ENCODE measurements at regions not wholly inside any gene's neighbourhood (a gene's known extent, or its start where the extent isn't known, plus 50 kb on each side); places are given as distances from the start of the nearest gene placed in this dataset.

- BruUV-seq (replicated peaks): no TSS peak
- Histone ChIP-seq H3K4me3 (ENCODE audit: low read depth, low read length, poor library complexity, severe bottlenecking) (no peak overlapping the region), H3K27ac (ENCODE audit: low read depth, low read length, poor library complexity, severe bottlenecking) (no peak overlapping the region), H3K4me1 (ENCODE audit: insufficient read depth, low read length, poor library complexity, severe bottlenecking) (no peaks in the 10 kb centered on the region), H3K9me3 (ENCODE audit: low read depth, low read length, poor library complexity, severe bottlenecking) (no peaks in the 10 kb centered on the region), H3K27me3 (replicated peaks; ENCODE audit: insufficient read depth, low read depth, low read length, poor library complexity) (peaks cover 35% of the 10 kb centered on the region), H3K36me3 (ENCODE audit: insufficient read depth, low read length, poor library complexity, severe bottlenecking) (no peaks in the 10 kb centered on the region)
- ChIA-PET POLR2A (ENCODE audit: low non-redundant PET) (no interaction called here), CTCF (no interaction called here)
- TF ChIP-seq CTCF (conservative IDR thresholded peaks at IDR 0.05; ENCODE audit: low read depth, low read length) (no peak), EZH2 (IDR thresholded peaks at IDR 0.05; ENCODE audit: borderline replicate concordance, low read depth, low read length, poor library complexity, severe bottlenecking) (no peak)
- intact Hi-C loops (cut with micrococcal nuclease; ENCODE audit: unreplicated experiment): no loop called here
- DNase-seq (ENCODE audit: low spot score): no peak
These were observed 202.6 kb upstream of the LHX5 start for GRCh38 chr12:113674302-113674701.

GRCh38 chr12:113673458-113674238 is 202.0 kb upstream of the LHX5 start:
- Histone ChIP-seq H3K27ac (ENCODE audit: low read depth, low read length, poor library complexity, severe bottlenecking) (no peak overlapping the region), H3K4me1 (ENCODE audit: insufficient read depth, low read length, poor library complexity, severe bottlenecking) (no peaks in the 10 kb centered on the region), H3K36me3 (ENCODE audit: insufficient read depth, low read length, poor library complexity, severe bottlenecking) (no peaks in the 10 kb centered on the region), H3K27me3 (replicated peaks; ENCODE audit: insufficient read depth, low read depth, low read length, poor library complexity) (peaks cover 35% of the 10 kb centered on the region), H3K4me3 (ENCODE audit: low read depth, low read length, poor library complexity, severe bottlenecking) (no peak overlapping the region), H3K9me3 (ENCODE audit: low read depth, low read length, poor library complexity, severe bottlenecking) (no peaks in the 10 kb centered on the region)
- intact Hi-C loops (cut with micrococcal nuclease; ENCODE audit: unreplicated experiment): no loop called here
- BruUV-seq (replicated peaks): no TSS peak
- CTCF ChIA-PET: no interaction called here
- TF ChIP-seq CTCF (conservative IDR thresholded peaks at IDR 0.05; ENCODE audit: low read depth, low read length) (no peak), EZH2 (IDR thresholded peaks at IDR 0.05; ENCODE audit: borderline replicate concordance, low read depth, low read length, poor library complexity, severe bottlenecking) (no peak)
- DNase-seq (ENCODE audit: low spot score): no peak
- POLR2A ChIA-PET (ENCODE audit: low non-redundant PET): no interaction called here

GRCh38 chr12:113670742-113671141 is 199.1 kb upstream of the LHX5 start:
- Histone ChIP-seq H3K4me3 (ENCODE audit: low read depth, low read length, poor library complexity, severe bottlenecking) (no peak overlapping the region), H3K9me3 (ENCODE audit: low read depth, low read length, poor library complexity, severe bottlenecking) (no peaks in the 10 kb centered on the region), H3K36me3 (ENCODE audit: insufficient read depth, low read length, poor library complexity, severe bottlenecking) (no peaks in the 10 kb centered on the region), H3K27ac (ENCODE audit: low read depth, low read length, poor library complexity, severe bottlenecking) (no peak overlapping the region), H3K4me1 (ENCODE audit: insufficient read depth, low read length, poor library complexity, severe bottlenecking) (no peaks in the 10 kb centered on the region), H3K27me3 (replicated peaks; ENCODE audit: insufficient read depth, low read depth, low read length, poor library complexity) (peaks cover 23% of the 10 kb centered on the region)
- ChIA-PET CTCF (no interaction called here), POLR2A (ENCODE audit: low non-redundant PET) (no interaction called here)
- TF ChIP-seq EZH2 (IDR thresholded peaks at IDR 0.05; ENCODE audit: borderline replicate concordance, low read depth, low read length, poor library complexity, severe bottlenecking) (no peak), CTCF (conservative IDR thresholded peaks at IDR 0.05; ENCODE audit: low read depth, low read length) (no peak)
- no peak for DNase-seq (ENCODE audit: low spot score)
- intact Hi-C loops (cut with micrococcal nuclease; ENCODE audit: unreplicated experiment): no loop called here
- no TSS peak for BruUV-seq (replicated peaks)

Measured in A673 (cell line).